OCI-LY3 (cell line): ENCODE measurements at regions not wholly inside any gene's neighbourhood (a gene's known extent, or its start where the extent isn't known, plus 50 kb on each side); places are given as distances from the start of the nearest gene placed in this dataset.

ENCODE experiments used
- H2AFZ ChIP-seq: fragments of 200-600, 300-600 bp; shearing (Covaris generic); 2 replicates; pipeline ENCODE4 v1.6.0; 2014; ENCODE audit warnings: antibody characterized with exemption, low read depth, low read length
- H3K27ac ChIP-seq: fragments of 200-600, 300-600 bp; sonication (generic); 2 replicates; pipeline ENCODE4 v1.5.1; 2014; ENCODE audit warnings: mild to moderate bottlenecking, low read length, moderate library complexity, mixed read lengths
- H3K27me3 ChIP-seq: fragments of 200-600, 300-600 bp; sonication (generic); 2 replicates; pipeline ENCODE4 v1.6.1; 2014; ENCODE audit warnings: low read depth, low read length, mixed read lengths
- H3K36me3 ChIP-seq: fragments of 200-600, 300-600 bp; sonication (generic); replicated peaks from 2 replicates; pipeline ENCODE3; 2014; ENCODE audit warnings: low read depth, low read length, mixed read lengths
- H3K4me1 ChIP-seq: fragments of 300-600, 200-600 bp; sonication (generic); 2 replicates; pipeline ENCODE4 v1.6.1; 2014; ENCODE audit warnings: low read length, mixed read lengths
- H3K4me2 ChIP-seq: fragments of 200-600, 300-600 bp; sonication (generic); 2 replicates; pipeline ENCODE4 v1.6.1; 2014; ENCODE audit warnings: low read length, mixed read lengths
- H3K4me3 ChIP-seq: fragments of 300-600, 200-600 bp; sonication (generic); 2 replicates; pipeline ENCODE4 v1.5.1; 2014; ENCODE audit warnings: antibody characterized with exemption, mild to moderate bottlenecking, low read length, moderate library complexity
- H3K79me2 ChIP-seq: fragments of 300-600, 200-600 bp; shearing (Covaris generic); 2 replicates; pipeline ENCODE4 v1.6.1; 2014; ENCODE audit warnings: mild to moderate bottlenecking, low read length, mixed read lengths
- H3K9ac ChIP-seq: fragments of 300-600, 200-600 bp; shearing (Covaris generic); 2 replicates; pipeline ENCODE4 v1.6.0; 2014; ENCODE audit warnings: mild to moderate bottlenecking, low read length, moderate library complexity
- H3K9me3 ChIP-seq: fragments of 200-600, 300-600 bp; shearing (Covaris generic); 2 replicates; pipeline ENCODE4 v1.6.1; 2014; ENCODE audit warnings: low read length, mixed read lengths; ENCODE audit not compliant: insufficient read depth
- H4K20me1 ChIP-seq: fragments of 200-600, 300-600 bp; sonication (generic); 2 replicates; pipeline ENCODE4 v1.6.1; 2016; ENCODE audit warnings: low read length, mixed read lengths; ENCODE audit not compliant: insufficient read depth
- CTCF ChIP-seq: fragments of 200-600, 300-600 bp; sonication (generic); IDR thresholded peaks from 2 replicates; pipeline ENCODE4 v1.5.1; 2014; ENCODE audit warnings: antibody characterized with exemption, low read length, low read depth
- EZH2phosphoT487 ChIP-seq: fragments of 200-600 bp; shearing (Covaris generic); IDR thresholded peaks from 2 replicates; pipeline ENCODE4 v1.6.1; 2018; ENCODE audit warnings: antibody characterized with exemption, mixed run types, low read depth

GRCh38 chr5:99460701-99461100 lies 531.9 kb upstream of the CHD1 start:
- no peaks in the 10 kb centered on the region for H3K27me3 ChIP-seq
- TF ChIP-seq CTCF = no peak
- TF ChIP-seq EZH2phosphoT487 = no peak
- H3K4me2 ChIP-seq = no peak overlapping the region
- H3K9me3 ChIP-seq = no peaks in the 10 kb centered on the region
- no peak overlapping the region for H2AFZ ChIP-seq
- no peaks in the 10 kb centered on the region for H3K36me3 ChIP-seq
- no peaks in the 10 kb centered on the region for H3K4me1 ChIP-seq
- H4K20me1 ChIP-seq = no peaks in the 10 kb centered on the region
- H3K27ac ChIP-seq = no peak overlapping the region
- no peak overlapping the region for H3K4me3 ChIP-seq
- H3K79me2 ChIP-seq = no peaks in the 10 kb centered on the region
- H3K9ac ChIP-seq = no peak overlapping the region

DNA sequence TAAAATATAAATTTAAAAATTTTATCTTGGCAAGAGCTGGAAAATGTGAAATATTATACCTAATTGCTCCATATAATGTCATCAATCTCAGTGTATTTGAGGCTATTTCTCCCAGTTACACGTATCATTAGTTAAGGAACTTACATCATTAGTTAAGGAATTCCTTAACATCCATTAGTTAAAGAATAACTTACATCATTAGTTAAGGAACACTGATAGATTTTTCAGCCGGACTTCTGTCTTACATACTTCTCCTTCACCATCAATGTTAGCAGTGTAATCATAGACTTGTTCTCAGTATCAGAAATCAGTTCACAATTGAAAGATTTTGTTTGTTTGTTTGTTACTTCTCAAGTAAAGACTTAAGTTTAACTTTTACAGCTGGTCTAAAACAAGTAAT lies 524.4 kb upstream of the CHD1 start:
- TF ChIP-seq EZH2phosphoT487 = no peak
- no peak for TF ChIP-seq CTCF
- H3K36me3 ChIP-seq = no peaks in the 10 kb centered on the region
- H3K79me2 ChIP-seq = no peaks in the 10 kb centered on the region
- no peaks in the 10 kb centered on the region for H3K9me3 ChIP-seq
- no peak overlapping the region for H2AFZ ChIP-seq
- no peaks in the 10 kb centered on the region for H4K20me1 ChIP-seq
- H3K4me1 ChIP-seq = no peaks in the 10 kb centered on the region
- no peak overlapping the region for H3K9ac ChIP-seq
- H3K27ac ChIP-seq = no peak overlapping the region
- H3K4me2 ChIP-seq = no peak overlapping the region
- no peaks in the 10 kb centered on the region for H3K27me3 ChIP-seq
- no peak overlapping the region for H3K4me3 ChIP-seq

GRCh38 chr5:99449786-99450185 lies 521.0 kb upstream of the CHD1 start:
- H3K4me1 ChIP-seq = no peaks in the 10 kb centered on the region
- H3K4me2 ChIP-seq = no peak overlapping the region
- H4K20me1 ChIP-seq = no peaks in the 10 kb centered on the region
- TF ChIP-seq EZH2phosphoT487 (no peak), CTCF (no peak)
- no peak overlapping the region for H3K9ac ChIP-seq
- H3K36me3 ChIP-seq = no peaks in the 10 kb centered on the region
- no peak overlapping the region for H3K4me3 ChIP-seq
- H3K27ac ChIP-seq = no peak overlapping the region
- H3K9me3 ChIP-seq = no peaks in the 10 kb centered on the region
- H3K27me3 ChIP-seq = no peaks in the 10 kb centered on the region
- H2AFZ ChIP-seq = no peak overlapping the region
- H3K79me2 ChIP-seq = no peaks in the 10 kb centered on the region

- no peaks in the 10 kb centered on the region for H3K27me3 ChIP-seq
- no peaks in the 10 kb centered on the region for H3K36me3 ChIP-seq
- H3K9me3 ChIP-seq = no peaks in the 10 kb centered on the region
- no peaks in the 10 kb centered on the region for H4K20me1 ChIP-seq
- H3K9ac ChIP-seq = no peak overlapping the region
- no peak overlapping the region for H3K4me2 ChIP-seq
- TF ChIP-seq EZH2phosphoT487 = no peak
- no peak for TF ChIP-seq CTCF
- no peaks in the 10 kb centered on the region for H3K79me2 ChIP-seq
- no peak overlapping the region for H3K27ac ChIP-seq
- H2AFZ ChIP-seq = no peak overlapping the region
- H3K4me3 ChIP-seq = no peak overlapping the region
- H3K4me1 ChIP-seq = no peaks in the 10 kb centered on the region
These were observed 517.0 kb upstream of the CHD1 start for GRCh38 chr5:99445805-99446204.
